ENCODE measurements at regions not wholly inside any gene's neighbourhood (a gene's known extent, or its start where the extent isn't known, plus 50 kb on each side); places are given as distances from the start of the nearest gene placed in this dataset.
"Not testable (repeated sequence)": the region's sequence is repeated elsewhere in the genome, so short reads cannot be mapped to it uniquely, and the experiment has no call there.

- no peak for DNase-seq (ENCODE audit: low spot score in 2 of 2)
- Histone ChIP-seq H3K4me1 (peaks cover 9% of the 10 kb centered on the region), H3K4me3 (no peak overlapping the region), H3K36me3 (replicated peaks) (no peaks in the 10 kb centered on the region), H3K27me3 (ENCODE audit: low read depth) (no peaks in the 10 kb centered on the region), H3K9me3 (no peaks in the 10 kb centered on the region)
- in situ Hi-C loops (cut with MboI; ENCODE audit: low sequenced_read_pairs) = loop anchor here (10.0 to 25.0 kb wide), 3 partner anchors 167 to 825 kb away; no protein-coding TSS in a partner anchor
Observed at GRCh38 chrX:84737471-84737871, 235.2 kb upstream of the HDX start.

GRCh38 chrX:84747516-84747915 is 245.3 kb upstream of the HDX start:
- Histone ChIP-seq H3K4me3 (no peak overlapping the region), H3K27me3 (ENCODE audit: low read depth) (no peaks in the 10 kb centered on the region), H3K9me3 (0 out of 2 replicates have a peak, but pooled peaks cover 9% of the 10 kb centered on the region), H3K4me1 (0 out of 2 replicates have a peak, but pooled peaks cover 2% of the 10 kb centered on the region), H3K36me3 (replicated peaks) (no peaks in the 10 kb centered on the region)
- in situ Hi-C loops (cut with MboI; ENCODE audit: low sequenced_read_pairs) = loop anchor here (25.0 kb wide), 1 partner anchor 815 kb away; no protein-coding TSS in a partner anchor
- DNase-seq (ENCODE audit: low spot score in 2 of 2) = no peak

- Histone ChIP-seq H3K4me1 (0 out of 2 replicates have a peak, but pooled peaks cover 2% of the 10 kb centered on the region), H3K36me3 (replicated peaks) (no peaks in the 10 kb centered on the region), H3K27me3 (ENCODE audit: low read depth) (no peaks in the 10 kb centered on the region), H3K4me3 (no peak overlapping the region), H3K9me3 (0 out of 2 replicates have a peak, but pooled peaks cover 9% of the 10 kb centered on the region)
- in situ Hi-C loops (cut with MboI; ENCODE audit: low sequenced_read_pairs) = loop anchor here (25.0 kb wide), 1 partner anchor 813 kb away; no protein-coding TSS in a partner anchor
- no peak for DNase-seq (ENCODE audit: low spot score in 2 of 2)
Observed at GRCh38 chrX:84748965-84749656, 246.9 kb upstream of the HDX start.

DNA sequence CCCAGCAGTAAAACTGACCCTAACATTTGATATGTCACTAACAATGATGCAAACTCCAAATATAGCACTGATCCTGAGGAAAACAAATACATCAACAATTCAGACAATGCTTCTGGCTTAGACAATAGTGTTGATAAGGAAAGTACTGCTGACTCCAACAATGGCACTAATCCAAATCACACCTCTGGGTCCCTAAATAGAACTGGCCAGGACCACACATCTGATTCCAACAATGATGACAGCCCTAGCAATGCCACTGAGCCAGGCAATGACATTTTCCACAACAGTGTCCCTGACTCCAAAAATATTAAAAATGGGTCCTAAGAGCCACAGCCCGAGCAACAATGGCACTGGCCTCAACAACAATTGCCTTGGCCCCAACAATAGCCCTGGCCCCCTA is 243.1 kb upstream of the APOOL start:
- in situ Hi-C loops (cut with MboI; ENCODE audit: low sequenced_read_pairs) = no loop called here

DNA sequence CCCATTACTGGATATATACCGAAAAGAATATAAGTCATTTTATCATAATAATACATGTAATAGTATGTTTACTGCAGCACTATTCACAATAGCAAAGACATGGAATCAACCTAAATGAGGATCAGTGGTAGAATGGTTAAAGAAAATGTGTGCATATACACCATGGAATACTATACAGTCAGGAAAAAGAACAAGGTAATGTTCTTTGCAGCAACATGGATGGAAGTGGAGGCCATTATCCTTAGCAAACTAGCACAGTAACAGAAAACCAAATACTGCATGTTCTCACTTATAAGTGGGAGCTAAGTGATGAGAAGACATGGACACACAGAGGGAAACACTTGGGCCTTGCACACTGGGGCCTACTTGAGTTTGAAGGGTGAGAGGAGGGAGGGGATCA is 207.4 kb upstream of the APOOL start:
- no peaks in the 10 kb centered on the region for H3K27me3 ChIP-seq (ENCODE audit: low read depth)
- H3K4me3 ChIP-seq = no peak overlapping the region
- no peaks in the 10 kb centered on the region for H3K4me1 ChIP-seq
- H3K36me3 ChIP-seq (replicated peaks) = no peaks in the 10 kb centered on the region
- no peaks in the 10 kb centered on the region for H3K9me3 ChIP-seq
- in situ Hi-C loops (cut with MboI; ENCODE audit: low sequenced_read_pairs) = no loop called here
- DNase-seq (ENCODE audit: low spot score in 2 of 2) = no peak

More for the DNA sequence above, 243.1 kb upstream of the APOOL start:
- no peaks in the 10 kb centered on the region for H3K9me3 ChIP-seq
- no peaks in the 10 kb centered on the region for H3K36me3 ChIP-seq (replicated peaks)
- H3K4me1 ChIP-seq = no peaks in the 10 kb centered on the region
- no peaks in the 10 kb centered on the region for H3K27me3 ChIP-seq (ENCODE audit: low read depth)
- no peak for DNase-seq (ENCODE audit: low spot score in 2 of 2)
- no peak overlapping the region for H3K4me3 ChIP-seq

GRCh38 chrX:84830836-84831235 is 172.8 kb upstream of the APOOL start:
- H3K9me3 ChIP-seq = no peaks in the 10 kb centered on the region
- peak in 1 of 2 experiments; percentile 8 for DNase-seq (ENCODE audit: low spot score in 2 of 2)
- H3K36me3 ChIP-seq (replicated peaks) = no peaks in the 10 kb centered on the region
- no peaks in the 10 kb centered on the region for H3K4me1 ChIP-seq
- in situ Hi-C loops (cut with MboI; ENCODE audit: low sequenced_read_pairs) = no loop called here
- H3K4me3 ChIP-seq = no peak overlapping the region
- H3K27me3 ChIP-seq (ENCODE audit: low read depth) = no peaks in the 10 kb centered on the region

DNA sequence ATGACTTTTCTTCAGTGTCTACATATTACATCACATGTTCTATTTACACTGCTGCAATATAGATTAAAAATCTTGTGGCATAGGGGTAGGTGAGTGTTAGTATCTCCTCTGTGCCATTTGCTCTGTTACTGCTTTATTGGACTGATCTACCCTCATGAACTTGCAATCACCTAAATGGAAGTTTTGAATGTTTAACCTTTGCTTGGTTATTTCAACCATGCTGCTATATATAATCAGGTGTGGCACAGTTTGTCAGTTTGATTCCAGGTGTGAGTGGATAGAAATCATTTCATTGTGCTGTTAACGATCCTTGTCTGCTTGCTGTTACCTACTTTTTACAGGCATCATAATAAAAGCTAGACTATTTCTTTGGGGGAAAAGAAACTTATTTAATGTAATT is 157.1 kb upstream of the APOOL start:
- H3K9me3 ChIP-seq; in situ Hi-C loops (cut with MboI; ENCODE audit: low sequenced_read_pairs); H3K36me3 ChIP-seq (replicated peaks); H3K27me3 ChIP-seq (ENCODE audit: low read depth); H3K4me1 ChIP-seq; DNase-seq (ENCODE audit: low spot score in 2 of 2); H3K4me3 ChIP-seq: not testable (repeated sequence)

DNA sequence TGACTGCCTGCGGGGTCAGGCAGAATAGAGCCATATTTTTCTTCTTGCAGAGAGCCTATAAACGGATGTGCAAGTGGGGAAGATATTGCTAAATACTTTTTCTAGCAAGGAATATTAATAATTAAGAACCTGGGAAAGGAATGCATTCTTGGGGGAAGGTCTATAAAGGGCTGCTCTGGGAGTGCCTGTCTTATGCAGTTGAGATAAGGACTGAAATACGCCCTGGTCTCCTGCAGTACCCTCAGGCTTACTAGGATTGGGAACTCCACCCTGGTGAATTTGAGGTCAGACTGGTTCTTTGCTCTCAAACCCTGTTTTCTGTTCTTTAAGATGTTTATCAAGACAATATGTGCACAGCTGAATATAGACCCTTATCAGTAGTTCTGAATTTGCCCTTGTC is 152.5 kb upstream of the APOOL start:
- not testable (repeated sequence) for DNase-seq (ENCODE audit: low spot score in 2 of 2)

DNA sequence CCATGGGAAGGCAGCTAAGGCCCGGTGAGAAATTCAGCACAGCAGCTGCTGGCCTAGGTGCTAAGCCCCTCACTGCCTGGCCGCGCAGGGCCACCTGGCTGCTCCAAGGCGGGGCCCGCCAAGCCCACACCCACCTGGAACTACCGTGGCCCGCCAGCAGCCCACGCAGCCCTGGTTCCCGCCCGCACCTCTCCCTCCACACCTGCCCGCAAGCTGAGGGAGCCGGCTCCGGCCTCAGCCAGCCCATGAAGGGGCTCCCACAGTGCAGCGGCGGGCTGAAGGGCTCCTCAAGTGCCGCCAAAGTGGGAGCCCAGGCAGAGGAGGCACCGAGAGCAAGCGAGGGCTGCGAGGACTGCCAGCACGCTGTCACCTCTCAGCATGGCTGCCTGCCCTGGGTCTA is 146.9 kb upstream of the APOOL start:
- H3K4me3 ChIP-seq; H3K4me1 ChIP-seq; H3K27me3 ChIP-seq (ENCODE audit: low read depth); in situ Hi-C loops (cut with MboI; ENCODE audit: low sequenced_read_pairs); H3K9me3 ChIP-seq; DNase-seq (ENCODE audit: low spot score in 2 of 2); H3K36me3 ChIP-seq (replicated peaks): not testable (repeated sequence)

More for the DNA sequence above, 152.5 kb upstream of the APOOL start:
- H3K4me1 ChIP-seq; in situ Hi-C loops (cut with MboI; ENCODE audit: low sequenced_read_pairs); H3K9me3 ChIP-seq; H3K4me3 ChIP-seq; H3K36me3 ChIP-seq (replicated peaks); H3K27me3 ChIP-seq (ENCODE audit: low read depth): not testable (repeated sequence)

DNA sequence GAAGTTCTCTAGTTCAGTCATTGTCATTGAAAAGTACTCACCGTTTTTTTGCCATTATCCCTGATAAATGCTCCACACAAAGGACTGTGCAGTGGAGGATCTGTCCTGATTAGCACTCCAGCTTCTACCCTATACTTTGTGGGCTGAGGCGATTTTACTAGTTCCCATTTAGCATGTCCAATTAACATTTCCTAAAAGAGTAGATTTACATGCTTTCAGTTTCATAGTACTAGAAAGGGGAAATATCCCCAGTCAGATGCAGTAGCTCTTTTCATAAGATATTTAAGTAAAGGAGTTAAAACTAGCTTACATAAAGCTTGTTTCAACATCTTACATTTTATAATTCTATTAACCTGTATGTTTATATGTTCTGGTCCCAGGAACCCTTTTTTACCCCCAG is 144.9 kb upstream of the APOOL start:
- DNase-seq (ENCODE audit: low spot score in 2 of 2); in situ Hi-C loops (cut with MboI; ENCODE audit: low sequenced_read_pairs); H3K4me1 ChIP-seq; H3K4me3 ChIP-seq; H3K27me3 ChIP-seq (ENCODE audit: low read depth); H3K36me3 ChIP-seq (replicated peaks); H3K9me3 ChIP-seq: not testable (repeated sequence)

DNA sequence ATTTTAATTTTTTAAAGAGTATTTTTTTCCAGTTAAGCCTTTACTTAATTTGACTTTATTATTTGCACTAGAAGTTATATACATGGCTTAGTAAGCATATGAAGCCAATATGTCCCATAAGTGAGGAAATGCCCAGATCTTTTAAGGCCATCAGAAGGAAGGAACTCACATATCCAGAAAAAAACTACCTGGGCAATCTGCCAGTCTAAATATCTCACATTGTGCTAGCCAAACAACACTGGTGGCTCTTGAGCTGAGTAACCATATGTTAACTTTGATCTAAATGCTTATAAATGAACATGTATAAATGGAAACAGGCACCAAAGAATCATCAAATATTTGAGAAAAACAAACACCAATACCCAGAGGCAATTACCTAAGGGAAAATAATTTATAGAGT is 138.6 kb upstream of the APOOL start:
- no peaks in the 10 kb centered on the region for H3K27me3 ChIP-seq (ENCODE audit: low read depth)
- H3K9me3 ChIP-seq = peaks cover 2% of the 10 kb centered on the region; the same call in 1 of the 2 replicates
- H3K4me1 ChIP-seq = peaks cover 5% of the 10 kb centered on the region
- H3K36me3 ChIP-seq (replicated peaks) = no peaks in the 10 kb centered on the region
- no peak overlapping the region for H3K4me3 ChIP-seq
- in situ Hi-C loops (cut with MboI; ENCODE audit: low sequenced_read_pairs) = no loop called here
- DNase-seq (ENCODE audit: low spot score in 2 of 2) = no peak

DNA sequence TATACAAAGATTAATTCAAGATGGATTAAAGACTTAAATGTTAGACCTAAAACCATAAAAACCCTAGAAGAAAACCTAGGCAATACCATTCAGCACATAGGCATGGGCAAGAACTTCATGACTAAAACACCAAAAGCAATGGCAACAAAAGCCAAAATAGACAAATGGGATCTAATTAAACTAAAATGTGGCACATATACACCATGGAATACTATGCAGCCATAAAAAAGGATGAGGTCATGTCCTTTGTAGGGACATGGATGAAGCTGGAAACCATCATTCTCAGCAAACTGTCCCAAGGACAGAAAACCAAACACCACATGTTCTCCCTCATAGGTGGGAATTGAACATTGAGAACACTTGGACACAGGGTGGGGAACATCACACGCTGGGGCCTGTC is 133.4 kb upstream of the APOOL start:
- H3K4me1 ChIP-seq; H3K36me3 ChIP-seq (replicated peaks); DNase-seq (ENCODE audit: low spot score in 2 of 2); H3K4me3 ChIP-seq; H3K9me3 ChIP-seq; H3K27me3 ChIP-seq (ENCODE audit: low read depth); in situ Hi-C loops (cut with MboI; ENCODE audit: low sequenced_read_pairs): not testable (repeated sequence)

DNA sequence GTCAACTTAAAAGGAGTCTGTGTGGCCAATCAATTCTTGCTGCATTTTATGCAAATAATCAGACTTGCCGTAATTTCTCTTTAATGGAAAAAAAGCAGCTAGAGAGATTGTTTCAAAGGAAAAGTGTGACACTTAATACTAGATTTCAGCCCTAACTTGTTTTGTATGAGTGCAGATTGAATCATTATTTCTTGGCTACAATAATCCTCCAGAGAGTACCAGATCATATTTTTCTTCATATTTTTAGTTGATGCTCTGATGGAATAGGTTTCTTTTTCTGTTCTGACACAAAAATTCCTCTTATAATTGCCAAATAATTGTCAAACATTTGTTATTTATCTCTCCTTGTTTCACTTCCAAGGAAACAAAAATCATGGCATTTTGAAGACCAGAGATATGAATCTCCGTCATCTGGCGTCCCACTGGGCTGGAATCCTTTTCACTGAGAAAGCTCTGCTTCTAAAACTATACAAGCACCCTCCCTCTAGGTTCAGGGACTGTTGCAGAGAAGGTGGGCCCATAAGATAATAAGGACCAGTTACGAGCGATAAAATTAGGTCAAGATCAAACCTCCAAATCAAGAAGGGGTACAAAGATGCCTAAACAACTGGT is 131.4 kb upstream of the APOOL start:
- DNase-seq (ENCODE audit: low spot score in 2 of 2); H3K4me1 ChIP-seq; H3K27me3 ChIP-seq (ENCODE audit: low read depth); H3K36me3 ChIP-seq (replicated peaks); H3K4me3 ChIP-seq; in situ Hi-C loops (cut with MboI; ENCODE audit: low sequenced_read_pairs); H3K9me3 ChIP-seq: not testable (repeated sequence)

DNA sequence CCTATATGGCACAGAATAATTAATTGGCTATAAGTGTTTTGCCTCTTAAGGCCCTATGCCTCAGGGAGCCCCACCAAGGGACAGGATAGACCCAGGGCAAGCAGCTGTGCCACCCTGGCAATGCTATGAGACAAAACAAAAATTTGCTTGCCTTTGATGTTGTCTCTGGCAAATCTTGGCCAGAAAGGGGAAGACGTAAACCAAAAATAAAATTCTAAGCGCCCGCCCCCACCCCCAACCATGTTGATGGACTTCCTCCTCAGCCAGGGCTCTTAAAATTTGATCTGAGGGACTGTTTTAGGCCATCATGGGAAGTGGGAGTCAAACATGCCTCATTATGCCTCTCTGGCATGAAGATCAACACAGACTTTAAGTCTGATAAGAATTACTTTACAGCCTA is 130.5 kb upstream of the APOOL start:
- Histone ChIP-seq H3K36me3 (replicated peaks) (no peaks in the 10 kb centered on the region), H3K4me3 (no peak overlapping the region), H3K4me1 (no peaks in the 10 kb centered on the region; the same call in 1 of the 2 replicates), H3K9me3 (no peaks in the 10 kb centered on the region), H3K27me3 (ENCODE audit: low read depth) (no peaks in the 10 kb centered on the region)
- DNase-seq (ENCODE audit: low spot score in 2 of 2) = no peak
- in situ Hi-C loops (cut with MboI; ENCODE audit: low sequenced_read_pairs) = no loop called here

Measured in HAP-1 (cell line).